Activated CD4-positive, alpha-beta T cell treated with anti-CD3 and anti-CD28 coated beads for 48 hours (primary cell): ENCODE measurements at regions not wholly inside any gene's neighbourhood (a gene's known extent, or its start where the extent isn't known, plus 50 kb on each side); places are given as distances from the start of the nearest gene placed in this dataset.

Source experiments
- DNase-seq: peaks from one replicate; pipeline ENCODE4 v3.0.0-alpha.2; 2020

- no peak for DNase-seq
Observed at GRCh38 chr3:115547207-115547606, 76.1 kb upstream of the GAP43 start.

- DNase-seq, result no peak
Observed at GRCh38 chr3:115548611-115549010, 74.7 kb upstream of the GAP43 start.

- DNase-seq, result no peak
Observed at GRCh38 chr3:115549071-115549470, 74.2 kb upstream of the GAP43 start.

- DNase-seq, result no peak
Observed at GRCh38 chr3:115550285-115550761, 73.0 kb upstream of the GAP43 start.

GRCh38 chr3:115551016-115551415 lies 72.3 kb upstream of the GAP43 start:
- DNase-seq, result no peak

GRCh38 chr3:115552007-115552406 lies 71.3 kb upstream of the GAP43 start:
- no peak for DNase-seq

- DNase-seq, result no peak
Observed at GRCh38 chr3:115553796-115554486, 69.4 kb upstream of the GAP43 start.

GRCh38 chr3:115554487-115554807 lies 68.9 kb upstream of the GAP43 start:
- DNase-seq, result no peak

GRCh38 chr3:115562636-115563267 lies 60.6 kb upstream of the GAP43 start:
- no peak for DNase-seq

GRCh38 chr3:115563984-115564383 lies 59.3 kb upstream of the GAP43 start:
- DNase-seq, result no peak

- no peak for DNase-seq
Observed at GRCh38 chr3:115571413-115571812, 51.9 kb upstream of the GAP43 start.
